WERI-Rb-1 (cell line): ENCODE measurements at regions not wholly inside any gene's neighbourhood (a gene's known extent, or its start where the extent isn't known, plus 50 kb on each side); places are given as distances from the start of the nearest gene placed in this dataset.

Source experiments
- DNase-seq: peaks from one replicate; pipeline ENCODE4 v3.0.0-alpha.2; 2020
- H3K27ac ChIP-seq: fragments of 250-450 bp; sonication (Bioruptor Pico); 2 replicates; pipeline ENCODE4 v1.5.1; 2020; ENCODE audit warnings: mild to moderate bottlenecking, moderate library complexity
- H3K27me3 ChIP-seq: fragments of 250-450 bp; sonication (Bioruptor Pico); 2 replicates; pipeline ENCODE4 v1.5.1; 2021; ENCODE audit warnings: mild to moderate bottlenecking, low read depth, moderate library complexity; ENCODE audit not compliant: insufficient read depth, severe bottlenecking
- H3K36me3 ChIP-seq: fragments of 250-450 bp; sonication (Bioruptor Pico); 2 replicates; pipeline ENCODE4 v1.5.1; 2020; ENCODE audit warnings: mild to moderate bottlenecking, moderate library complexity
- H3K4me3 ChIP-seq: 2 replicates; pipeline ENCODE4 v1.5.1; 2011; ENCODE audit warnings: low read depth, mild to moderate bottlenecking, control low read depth, low read length
- H3K9me3 ChIP-seq: fragments of 250-450 bp; sonication (Bioruptor Pico); 2 replicates; pipeline ENCODE4 v1.5.1; 2021; ENCODE audit warnings: mild to moderate bottlenecking, moderate library complexity; ENCODE audit not compliant: severe bottlenecking
- CTCF ChIP-seq: IDR thresholded peaks from 2 replicates; pipeline ENCODE4 v1.5.1; 2011; ENCODE audit warnings: low read depth, mild to moderate bottlenecking, control low read depth, inconsistent platforms, low read length

GRCh38 chr10:104517946-104518345 is 123.1 kb upstream of the SORCS3 start:
- no peak for DNase-seq
- Histone ChIP-seq H3K9me3 (no peaks in the 10 kb centered on the region), H3K27ac (no peak overlapping the region), H3K36me3 (no peaks in the 10 kb centered on the region), H3K4me3 (no peak overlapping the region), H3K27me3 (no peaks in the 10 kb centered on the region)
- TF ChIP-seq CTCF = no peak

GRCh38 chr10:104518891-104519290 is 122.2 kb upstream of the SORCS3 start:
- TF ChIP-seq CTCF = no peak
- no peak overlapping the region for H3K4me3 ChIP-seq
- no peak overlapping the region for H3K27ac ChIP-seq
- H3K9me3 ChIP-seq = no peaks in the 10 kb centered on the region
- no peak for DNase-seq
- no peaks in the 10 kb centered on the region for H3K36me3 ChIP-seq
- no peaks in the 10 kb centered on the region for H3K27me3 ChIP-seq

GRCh38 chr10:104520653-104521052 is 120.4 kb upstream of the SORCS3 start:
- H3K27ac ChIP-seq = no peak overlapping the region
- no peak for TF ChIP-seq CTCF
- no peak overlapping the region for H3K4me3 ChIP-seq
- no peaks in the 10 kb centered on the region for H3K9me3 ChIP-seq
- no peaks in the 10 kb centered on the region for H3K36me3 ChIP-seq
- DNase-seq = no peak
- no peaks in the 10 kb centered on the region for H3K27me3 ChIP-seq

GRCh38 chr10:104521901-104522694 is 119.0 kb upstream of the SORCS3 start:
- DNase-seq = no peak
- no peak for TF ChIP-seq CTCF
- Histone ChIP-seq H3K27me3 (no peaks in the 10 kb centered on the region), H3K9me3 (no peaks in the 10 kb centered on the region), H3K4me3 (no peak overlapping the region), H3K27ac (no peak overlapping the region), H3K36me3 (no peaks in the 10 kb centered on the region)

- Histone ChIP-seq H3K27ac (no peak overlapping the region), H3K36me3 (no peaks in the 10 kb centered on the region), H3K27me3 (no peaks in the 10 kb centered on the region), H3K9me3 (no peaks in the 10 kb centered on the region), H3K4me3 (no peak overlapping the region)
- no peak for TF ChIP-seq CTCF
- DNase-seq = no peak
Measured at GRCh38 chr10:104526188-104526587, 114.9 kb upstream of the SORCS3 start.

- H3K27ac ChIP-seq = no peak overlapping the region
- H3K36me3 ChIP-seq = no peaks in the 10 kb centered on the region
- TF ChIP-seq CTCF = no peak
- no peak for DNase-seq
- H3K27me3 ChIP-seq = no peaks in the 10 kb centered on the region
- H3K4me3 ChIP-seq = no peak overlapping the region
- no peaks in the 10 kb centered on the region for H3K9me3 ChIP-seq
Measured at GRCh38 chr10:104527013-104527412, 114.1 kb upstream of the SORCS3 start.
